ENCODE measurements at regions not wholly inside any gene's neighbourhood (a gene's known extent, or its start where the extent isn't known, plus 50 kb on each side); places are given as distances from the start of the nearest gene placed in this dataset.

GRCh38 chr14:97390096-97390724 is 593.0 kb downstream of the VRK1 start:
- ATAC-seq (ENCODE audit: low read depth) (no peak), DNase-seq (ENCODE audit: low spot score) (no peak)
- no peaks in the 10 kb centered on the region for H3K4me1 ChIP-seq (ENCODE audit: insufficient read depth, poor library complexity, severe bottlenecking)
- no peaks in the 10 kb centered on the region for H3K9me3 ChIP-seq (ENCODE audit: severe bottlenecking)
- H3K4me3 ChIP-seq (ENCODE audit: severe bottlenecking), result no peak overlapping the region
- H3K27ac ChIP-seq (ENCODE audit: poor library complexity, severe bottlenecking), result no peak overlapping the region
- H3K36me3 ChIP-seq (ENCODE audit: low read depth), result no peaks in the 10 kb centered on the region
- TF ChIP-seq CTCF (IDR thresholded peaks at IDR 0.05; ENCODE audit: poor library complexity, severe bottlenecking), result no peak
- peaks cover 27% of the 10 kb centered on the region for H3K27me3 ChIP-seq (ENCODE audit: insufficient read depth, poor library complexity, severe bottlenecking)

- Histone ChIP-seq H3K27me3 (ENCODE audit: insufficient read depth, poor library complexity, severe bottlenecking) (peaks cover 31% of the 10 kb centered on the region), H3K4me1 (ENCODE audit: insufficient read depth, poor library complexity, severe bottlenecking) (no peaks in the 10 kb centered on the region), H3K36me3 (ENCODE audit: low read depth) (no peaks in the 10 kb centered on the region), H3K4me3 (ENCODE audit: severe bottlenecking) (no peak overlapping the region), H3K27ac (ENCODE audit: poor library complexity, severe bottlenecking) (no peak overlapping the region), H3K9me3 (ENCODE audit: severe bottlenecking) (no peaks in the 10 kb centered on the region)
- DNase-seq (ENCODE audit: low spot score) (no peak), ATAC-seq (ENCODE audit: low read depth) (no peak)
- TF ChIP-seq CTCF (IDR thresholded peaks at IDR 0.05; ENCODE audit: poor library complexity, severe bottlenecking), result no peak
Measured at GRCh38 chr14:97393244-97393643, 596.1 kb downstream of the VRK1 start.

GRCh38 chr14:97395068-97395467 is 597.9 kb downstream of the VRK1 start:
- Histone ChIP-seq H3K4me3 (ENCODE audit: severe bottlenecking) (no peak overlapping the region), H3K36me3 (ENCODE audit: low read depth) (no peaks in the 10 kb centered on the region), H3K27me3 (ENCODE audit: insufficient read depth, poor library complexity, severe bottlenecking) (peaks cover 31% of the 10 kb centered on the region), H3K27ac (ENCODE audit: poor library complexity, severe bottlenecking) (no peak overlapping the region), H3K9me3 (ENCODE audit: severe bottlenecking) (no peaks in the 10 kb centered on the region), H3K4me1 (ENCODE audit: insufficient read depth, poor library complexity, severe bottlenecking) (no peaks in the 10 kb centered on the region)
- ATAC-seq (ENCODE audit: low read depth), result no peak
- DNase-seq (ENCODE audit: low spot score), result no peak
- TF ChIP-seq CTCF (IDR thresholded peaks at IDR 0.05; ENCODE audit: poor library complexity, severe bottlenecking), result no peak

- Histone ChIP-seq H3K27me3 (ENCODE audit: insufficient read depth, poor library complexity, severe bottlenecking) (peaks cover 10% of the 10 kb centered on the region), H3K36me3 (ENCODE audit: low read depth) (no peaks in the 10 kb centered on the region), H3K27ac (ENCODE audit: poor library complexity, severe bottlenecking) (no peak overlapping the region), H3K9me3 (ENCODE audit: severe bottlenecking) (no peaks in the 10 kb centered on the region), H3K4me3 (ENCODE audit: severe bottlenecking) (no peak overlapping the region), H3K4me1 (ENCODE audit: insufficient read depth, poor library complexity, severe bottlenecking) (no peaks in the 10 kb centered on the region)
- DNase-seq (ENCODE audit: low spot score) (no peak), ATAC-seq (ENCODE audit: low read depth) (no peak)
- no peak for TF ChIP-seq CTCF (IDR thresholded peaks at IDR 0.05; ENCODE audit: poor library complexity, severe bottlenecking)
Measured at GRCh38 chr14:97401714-97402113, 604.5 kb downstream of the VRK1 start.

GRCh38 chr14:97402279-97402678 is 605.1 kb downstream of the VRK1 start:
- Histone ChIP-seq H3K9me3 (ENCODE audit: severe bottlenecking) (no peaks in the 10 kb centered on the region), H3K36me3 (ENCODE audit: low read depth) (no peaks in the 10 kb centered on the region), H3K27ac (ENCODE audit: poor library complexity, severe bottlenecking) (no peak overlapping the region), H3K27me3 (ENCODE audit: insufficient read depth, poor library complexity, severe bottlenecking) (peaks cover 12% of the 10 kb centered on the region), H3K4me3 (ENCODE audit: severe bottlenecking) (no peak overlapping the region), H3K4me1 (ENCODE audit: insufficient read depth, poor library complexity, severe bottlenecking) (no peaks in the 10 kb centered on the region)
- no peak for ATAC-seq (ENCODE audit: low read depth)
- no peak for DNase-seq (ENCODE audit: low spot score)
- TF ChIP-seq CTCF (IDR thresholded peaks at IDR 0.05; ENCODE audit: poor library complexity, severe bottlenecking), result no peak

All from RWPE2 (cell line).